Gastrocnemius medialis (tissue), 4 donors: ENCODE measurements at regions not wholly inside any gene's neighbourhood (a gene's known extent, or its start where the extent isn't known, plus 50 kb on each side); places are given as distances from the start of the nearest gene placed in this dataset.
"Not testable (repeated sequence)": the region's sequence is repeated elsewhere in the genome, so short reads cannot be mapped to it uniquely, and the experiment has no call there.

Experiments used
- ATAC-seq, 2 donors: fragments of 150-250 bp; one replicate each; pipeline ENCODE4 v1.9.1; 2016
- DNase-seq, 2 donors: peaks; one replicate each; pipeline ENCODE4 v3.0.0-alpha.2; 2019
- H3K27ac ChIP-seq, 4 donors: fragments of 200-600 bp; sonication (generic); 1 replicate in 1 of 4; 2 replicates in 3 of 4; pipeline ENCODE4 v1.5.1; 2016 to 2018; ENCODE audit warnings: mild to moderate bottlenecking in 2 of 4, moderate library complexity in 1 of 4
- H3K27me3 ChIP-seq, 3 donors: fragments of 200-600 bp; sonication (generic) in 2 of 3; 1 replicate in 1 of 3; 2 replicates in 2 of 3; pipeline versions ENCODE4 v1.5.1 to v1.6.0; 2016 to 2019; ENCODE audit warnings: mild to moderate bottlenecking in 1 of 3, moderate library complexity in 1 of 3
- H3K36me3 ChIP-seq, 2 donors: fragments of 200-600 bp; sonication (generic) in 1 of 2; one replicate each; pipeline ENCODE4 v1.5.1; 2017 to 2018
- H3K4me1 ChIP-seq, 2 donors: fragments of 200-600 bp; sonication (generic) in 1 of 2; one replicate each; pipeline ENCODE4 v1.5.1; 2016 to 2017; ENCODE audit warnings: mild to moderate bottlenecking in 2 of 2
- H3K4me3 ChIP-seq, 4 donors: fragments of 200-600 bp; sonication (generic) in 3 of 4; 1 replicate in 1 of 4; 2 replicates in 3 of 4; pipeline ENCODE4 v1.5.1; 2016 to 2019; ENCODE audit warnings: mild to moderate bottlenecking in 2 of 4
- H3K9me3 ChIP-seq, 3 donors: fragments of 200-600 bp; sonication (generic) in 2 of 3; 1 replicate in 1 of 3; 2 replicates in 2 of 3; pipeline ENCODE4 v1.5.1; 2016 to 2019
- CTCF ChIP-seq, 5 experiments: fragments of 450-650 bp in 3 of 5; fragments of 200-600 bp in 2 of 5; sonication (generic) in 2 of 5; IDR thresholded peaks in 4 of 5; conservative IDR thresholded peaks in 1 of 5; 1 replicate in 4 of 5; 2 replicates in 1 of 5; pipeline ENCODE4 v1.5.1; 2016 to 2019; ENCODE audit warnings: antibody characterized with exemption in 5 of 5, mild to moderate bottlenecking in 3 of 5, moderate library complexity in 3 of 5
- POLR2A ChIP-seq, 2 donors: fragments of 450-650 bp; IDR thresholded peaks; one replicate each; pipeline ENCODE4 v1.6.1; 2017; ENCODE audit warnings: antibody characterized with exemption in 2 of 2, mild to moderate bottlenecking in 2 of 2, moderate library complexity in 2 of 2
- in situ Hi-C, 4 donors: fragments of 200-750 bp; cut with MboI; loops; one replicate each; pipeline versions ENCODE4 v1.15.0 to v1.8.0; 2017; ENCODE audit warnings: low sequenced_read_pairs in 4 of 4
- intact Hi-C: fragments of 100-400 bp; cut with DNase I; formaldehyde crosslinking; loops from one replicate; pipeline ENCODE4 v1.15.1; 2023; ENCODE audit warnings: low total_unique reads

GRCh38 chr2:61664190-61664589, 126.0 kb upstream of the XPO1 start:
- Histone ChIP-seq H3K27ac (no peak overlapping the region), H3K27me3 (no peaks in the 10 kb centered on the region), H3K36me3 (no peaks in the 10 kb centered on the region), H3K4me3 (no peak overlapping the region), H3K9me3 (no peaks in the 10 kb centered on the region), H3K4me1 (peaks cover 16 to 18% of the 10 kb centered on the region in 2 donors)
- intact Hi-C loops: no loop called here
- ATAC-seq: no peak
- in situ Hi-C loops: loop anchor here in 1 of 4 donors (25.0 kb wide), 1 partner anchor 98 kb away; no protein-coding TSS in a partner anchor
- TF ChIP-seq POLR2A (IDR thresholded peaks at IDR 0.05) (no peak), CTCF (IDR thresholded peaks at IDR 0.05 in 4 of 5, conservative IDR thresholded peaks at IDR 0.05 in 1 of 5) (no peak)
- DNase-seq: no peak

- Histone ChIP-seq H3K4me1 (peaks cover 22 to 24% of the 10 kb centered on the region in 2 donors), H3K27me3 (no peaks in the 10 kb centered on the region), H3K36me3 (no peaks in the 10 kb centered on the region), H3K4me3 (no peak overlapping the region), H3K9me3 (no peaks in the 10 kb centered on the region), H3K27ac (no peak overlapping the region)
- in situ Hi-C loops: loop anchor here in 1 of 4 donors (25.0 kb wide), 1 partner anchor 99 kb away; no protein-coding TSS in a partner anchor
- intact Hi-C loops: no loop called here
- ATAC-seq (no peak), DNase-seq (no peak)
- TF ChIP-seq CTCF (IDR thresholded peaks at IDR 0.05 in 4 of 5, conservative IDR thresholded peaks at IDR 0.05 in 1 of 5): no peak
Measured at GRCh38 chr2:61662990-61663389, 124.8 kb upstream of the XPO1 start.

GRCh38 chr2:61660511-61661388, 122.6 kb upstream of the XPO1 start:
- H3K9me3 ChIP-seq: no peaks in the 10 kb centered on the region
- ATAC-seq: peak; percentile 83 to 87
- intact Hi-C loops: loop anchor here (2.0 kb wide), 1 partner anchor 104 kb away; no protein-coding TSS in a partner anchor
- H3K27ac ChIP-seq: peak overlapping the region; percentile 80 to 92 (median 88)
- H3K36me3 ChIP-seq: no peaks in the 10 kb centered on the region
- no peaks in the 10 kb centered on the region for H3K27me3 ChIP-seq
- in situ Hi-C loops: loop anchor here in 1 of 4 donors (25.0 kb wide), 1 partner anchor 102 kb away; no protein-coding TSS in a partner anchor
- peaks cover 22 to 24% of the 10 kb centered on the region in 2 donors for H3K4me1 ChIP-seq
- TF ChIP-seq CTCF (IDR thresholded peaks at IDR 0.05 in 4 of 5, conservative IDR thresholded peaks at IDR 0.05 in 1 of 5) (peak in 2 of 5 experiments; percentile 35 to 37), POLR2A (IDR thresholded peaks at IDR 0.05) (no peak)
- H3K4me3 ChIP-seq: no peak overlapping the region
- peak; percentile 46 to 81 for DNase-seq

GRCh38 chr2:61658841-61659780, 121.0 kb upstream of the XPO1 start:
- Histone ChIP-seq H3K4me1 (peaks cover 22 to 24% of the 10 kb centered on the region in 2 donors), H3K27me3 (no peaks in the 10 kb centered on the region), H3K9me3 (no peaks in the 10 kb centered on the region), H3K36me3 (no peaks in the 10 kb centered on the region), H3K27ac (peak overlapping the region; percentile 80 to 92 (median 88)), H3K4me3 (no peak overlapping the region)
- in situ Hi-C loops (loop anchor here in 1 of 4 donors (25.0 kb wide), 1 partner anchor 103 kb away; no protein-coding TSS in a partner anchor), intact Hi-C loops (loop anchor here (1.0 kb wide), 3 partner anchors 46 to 134 kb away; partner anchors contain the start of gene XPO1)
- DNase-seq (peak; percentile 69 to 74), ATAC-seq (peak; percentile 94 to 97)
- TF ChIP-seq POLR2A (IDR thresholded peaks at IDR 0.05) (no peak), CTCF (IDR thresholded peaks at IDR 0.05 in 4 of 5, conservative IDR thresholded peaks at IDR 0.05 in 1 of 5) (peak in 4 of 5 experiments; percentile 21 to 51 (median 38))

GRCh38 chr2:61649946-61650345, 111.8 kb upstream of the XPO1 start:
- not testable (repeated sequence) for DNase-seq

More at GRCh38 chr2:61649946-61650345, 111.8 kb upstream of the XPO1 start:
- in situ Hi-C loops: loop anchor here in 1 of 4 donors (25.0 kb wide), 1 partner anchor 112 kb away; no protein-coding TSS in a partner anchor
- H3K9me3 ChIP-seq, H3K4me3 ChIP-seq, H3K27me3 ChIP-seq, intact Hi-C loops, H3K4me1 ChIP-seq, ATAC-seq, H3K36me3 ChIP-seq, H3K27ac ChIP-seq: not testable (repeated sequence)
